HEK293 (cell line): ENCODE measurements at regions not wholly inside any gene's neighbourhood (a gene's known extent, or its start where the extent isn't known, plus 50 kb on each side); places are given as distances from the start of the nearest gene placed in this dataset.

Source experiments
- CTCF ChIA-PET: fragments of 350-600 bp; formaldehyde crosslinking; extraction: SDS; loops from one replicate; lab custom pipeline; 2021; ENCODE audit warnings: antibody characterized with exemption; lab: Yijun Ruan, JAX
- POLR2A ChIA-PET: fragments of 300-600 bp; formaldehyde crosslinking; extraction: SDS; loops from one replicate; lab custom pipeline; 2020; ENCODE audit warnings: antibody characterized with exemption, inconsistent platforms; lab: Yijun Ruan, JAX
- H3K27ac ChIP-seq: fragments of 200-500 bp; sonication (Bioruptor generic); 2 replicates; pipeline ENCODE4 v1.5.1; 2014; ENCODE audit warnings: low read depth, low read length, control low read depth, inconsistent platforms; ENCODE audit errors: extremely low read depth
- H3K36me3 ChIP-seq, 2 experiments: fragments of 200-500 bp in 1 of 2; sonication (Bioruptor generic) in 1 of 2; 1 replicate in 1 of 2; 2 replicates in 1 of 2; pipeline ENCODE4 v1.5.1; 2014 to 2017; ENCODE audit warnings: inconsistent platforms in 2 of 2, low read length in 2 of 2; ENCODE audit not compliant: control insufficient read depth in 2 of 2, insufficient read depth in 1 of 2
- H3K4me1 ChIP-seq: fragments of 200-500 bp; sonication (Bioruptor generic); 2 replicates; pipeline ENCODE4 v1.5.1; 2014; ENCODE audit warnings: mild to moderate bottlenecking, low read length, inconsistent platforms; ENCODE audit not compliant: control insufficient read depth, insufficient read depth
- H3K4me3 ChIP-seq: 2 replicates; pipeline ENCODE4 v1.5.1; 2011; ENCODE audit warnings: low read depth, mild to moderate bottlenecking, control low read depth, low read length, moderate library complexity
- H3K9me3 ChIP-seq: fragments of 200-500 bp; sonication (Bioruptor generic); 2 replicates; pipeline ENCODE4 v1.5.1; 2014; ENCODE audit warnings: low read depth, low read length, inconsistent platforms; ENCODE audit not compliant: control insufficient read depth, insufficient read depth
- REST ChIP-seq: fragments of 450-650 bp; formaldehyde crosslinking; IDR thresholded peaks from 2 replicates; pipeline ENCODE4 v1.5.1; 2016; ENCODE audit warnings: missing biosample characterization, missing genetic modification characterization
- SCRT2 ChIP-seq: fragments of 450-650 bp; formaldehyde crosslinking; IDR thresholded peaks from 2 replicates; pipeline ENCODE4 v1.5.1; 2016; ENCODE audit warnings: missing biosample characterization, missing genetic modification characterization
- SETDB1 ChIP-seq: IDR thresholded peaks from one replicate; pipeline ENCODE4 v1.6.1; 2017; ENCODE audit warnings: mild to moderate bottlenecking, low read length, moderate library complexity, mixed read lengths; ENCODE audit not compliant: insufficient read length
- ZFHX2 ChIP-seq: fragments of 450-650 bp; formaldehyde crosslinking; conservative IDR thresholded peaks from 2 replicates; pipeline ENCODE4 v1.5.1; 2016; ENCODE audit warnings: missing biosample characterization, missing genetic modification characterization
- ZNF132 ChIP-seq: fragments of 450-650 bp; formaldehyde crosslinking; IDR thresholded peaks from 2 replicates; pipeline ENCODE4 v1.5.1; 2017; ENCODE audit warnings: missing biosample characterization, missing genetic modification characterization, borderline replicate concordance
- ZNF140 ChIP-seq: fragments of 450-650 bp; formaldehyde crosslinking; IDR thresholded peaks from 2 replicates; pipeline ENCODE4 v1.5.1; 2016; ENCODE audit warnings: missing biosample characterization, missing genetic modification characterization
- ZNF335 ChIP-seq: fragments of 450-650 bp; formaldehyde crosslinking; conservative IDR thresholded peaks from 2 replicates; pipeline ENCODE4 v1.5.1; 2016; ENCODE audit warnings: missing biosample characterization, missing genetic modification characterization
- ZNF350 ChIP-seq: fragments of 450-650 bp; formaldehyde crosslinking; IDR thresholded peaks from 2 replicates; pipeline ENCODE4 v1.5.0; 2017; ENCODE audit warnings: missing biosample characterization, mild to moderate bottlenecking, missing genetic modification characterization
- ZNF366 ChIP-seq: fragments of 450-650 bp; formaldehyde crosslinking; conservative IDR thresholded peaks from 2 replicates; pipeline ENCODE4 v1.5.1; 2016; ENCODE audit warnings: missing biosample characterization, missing genetic modification characterization
- ZNF449 ChIP-seq: fragments of 450-650 bp; formaldehyde crosslinking; IDR thresholded peaks from 2 replicates; pipeline ENCODE4 v1.5.1; 2017; ENCODE audit warnings: missing biosample characterization, mild to moderate bottlenecking, missing genetic modification characterization, moderate library complexity
- ZNF544 ChIP-seq: fragments of 450-650 bp; formaldehyde crosslinking; IDR thresholded peaks from 2 replicates; pipeline ENCODE4 v1.5.0; 2017; ENCODE audit warnings: missing biosample characterization, missing genetic modification characterization
- ZNF548 ChIP-seq: fragments of 450-650 bp; formaldehyde crosslinking; IDR thresholded peaks from 2 replicates; pipeline ENCODE4 v1.5.1; 2016; ENCODE audit warnings: missing biosample characterization, missing genetic modification characterization
- ZNF677 ChIP-seq: fragments of 450-650 bp; IDR thresholded peaks from 2 replicates; pipeline ENCODE4 v1.5.0; 2018; ENCODE audit warnings: missing biosample characterization, mild to moderate bottlenecking, missing genetic modification characterization, moderate library complexity
- ZNF843 ChIP-seq: fragments of 450-650 bp; formaldehyde crosslinking; IDR thresholded peaks from 2 replicates; pipeline ENCODE4 v1.5.1; 2016; ENCODE audit warnings: missing biosample characterization, missing genetic modification characterization
- ZSCAN30 ChIP-seq: fragments of 450-650 bp; IDR thresholded peaks from 2 replicates; pipeline ENCODE4 v1.5.1; 2018; ENCODE audit warnings: missing biosample characterization, mild to moderate bottlenecking, missing genetic modification characterization, moderate library complexity
- TF ChIP-seq, protein P1 (sequence below): fragments of 450-650 bp; formaldehyde crosslinking; IDR thresholded peaks from 2 replicates; pipeline ENCODE4 v1.5.1; 2016; ENCODE audit warnings: missing biosample characterization, missing genetic modification characterization

DNA sequence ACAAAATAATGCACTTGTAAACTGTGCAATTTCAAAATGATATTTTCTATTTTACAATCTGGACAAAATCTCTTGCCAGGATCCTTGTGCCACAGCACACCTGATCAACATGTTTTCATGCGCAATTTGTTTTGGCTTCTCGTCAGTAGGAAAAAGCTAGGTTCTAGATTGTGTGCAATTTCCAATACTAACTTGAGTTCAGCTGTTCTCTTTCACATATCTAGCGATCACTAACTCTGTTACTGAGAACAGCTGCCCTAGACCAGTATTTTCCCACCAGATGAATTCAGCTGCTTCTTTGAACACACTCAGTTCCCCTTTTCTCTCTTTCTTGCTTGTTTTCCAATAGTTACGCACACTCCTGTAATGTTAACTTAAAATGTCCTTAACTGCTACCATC is 131.2 kb downstream of the MAGEB5 start:
- TF ChIP-seq ZNF843 (tag by site-specific recombination) (no peak), ZNF140 (tag by site-specific recombination) (no peak), REST (tag by site-specific recombination) (no peak)
- TF ChIP-seq, all 188 proteins: peak for 0

DNA sequence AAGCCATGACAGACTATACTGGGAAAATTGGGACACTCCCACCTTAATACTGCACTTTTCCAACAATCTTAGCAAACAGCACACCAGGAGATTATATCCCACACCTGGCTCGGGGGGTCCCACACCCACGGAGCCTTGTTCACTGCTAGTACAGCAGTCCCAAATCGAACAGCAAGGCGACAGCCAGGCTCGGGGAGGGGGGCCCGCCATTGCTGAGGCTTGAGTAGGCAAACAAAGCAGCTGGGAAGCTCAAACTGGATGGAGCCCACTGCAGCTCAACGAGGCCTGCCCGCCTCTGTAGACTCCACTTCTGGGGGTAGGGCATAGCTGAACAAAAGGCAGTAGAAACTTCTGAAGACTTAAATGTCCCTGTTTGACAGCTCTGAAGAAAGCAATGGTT is 118.3 kb downstream of the MAGEB5 start:
- H3K36me3 ChIP-seq, result no peaks in the 10 kb centered on the region
- TF ChIP-seq REST (tag by site-specific recombination) (no peak), ZNF366 (tag by site-specific recombination) (no peak), ZSCAN30 (no peak), ZNF544 (tag by site-specific recombination) (no peak), ZNF449 (tag by site-specific recombination) (no peak), ZNF548 (tag by site-specific recombination) (no peak), SETDB1 (no peak), ZNF335 (no peak), ZFHX2 (tag by site-specific recombination) (no peak), ZNF140 (tag by site-specific recombination) (no peak), ZNF350 (tag by site-specific recombination) (no peak), ZNF132 (tag by site-specific recombination) (no peak), ZNF677 (tag by site-specific recombination) (no peak), SCRT2 (no peak)
- TF ChIP-seq, protein P1, sequence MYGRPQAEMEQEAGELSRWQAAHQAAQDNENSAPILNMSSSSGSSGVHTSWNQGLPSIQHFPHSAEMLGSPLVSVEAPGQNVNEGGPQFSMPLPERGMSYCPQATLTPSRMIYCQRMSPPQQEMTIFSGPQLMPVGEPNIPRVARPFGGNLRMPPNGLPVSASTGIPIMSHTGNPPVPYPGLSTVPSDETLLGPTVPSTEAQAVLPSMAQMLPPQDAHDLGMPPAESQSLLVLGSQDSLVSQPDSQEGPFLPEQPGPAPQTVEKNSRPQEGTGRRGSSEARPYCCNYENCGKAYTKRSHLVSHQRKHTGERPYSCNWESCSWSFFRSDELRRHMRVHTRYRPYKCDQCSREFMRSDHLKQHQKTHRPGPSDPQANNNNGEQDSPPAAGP (tag by site-specific recombination), result no peak
- ChIA-PET POLR2A (no interaction called here), CTCF (no interaction called here)
- H3K4me1 ChIP-seq, result no peaks in the 10 kb centered on the region
- H3K4me3 ChIP-seq, result no peak overlapping the region
- no peak overlapping the region for H3K27ac ChIP-seq
- no peaks in the 10 kb centered on the region for H3K9me3 ChIP-seq

More for the DNA sequence above, 131.2 kb downstream of the MAGEB5 start:
- Histone ChIP-seq H3K27ac (no peak overlapping the region), H3K36me3 (no peaks in the 10 kb centered on the region), H3K9me3 (no peaks in the 10 kb centered on the region; the same call in 1 of the 2 replicates), H3K4me3 (no peak overlapping the region), H3K4me1 (no peaks in the 10 kb centered on the region)
- CTCF ChIA-PET, result no interaction called here
- POLR2A ChIA-PET, result no interaction called here
